Epithelial cell of esophagus (primary cell): ENCODE measurements at regions not wholly inside any gene's neighbourhood (a gene's known extent, or its start where the extent isn't known, plus 50 kb on each side); places are given as distances from the start of the nearest gene placed in this dataset.

ENCODE experiments used
- DNase-seq: peaks from one replicate; pipeline ENCODE4 v3.0.0; 2010; ENCODE audit warnings: low read depth
- H3K4me3 ChIP-seq: 2 replicates; pipeline ENCODE4 v1.5.1; 2011; ENCODE audit warnings: mild to moderate bottlenecking, low read length, control low read depth
- TF ChIP-seq, protein P1 (sequence below): IDR thresholded peaks from 2 replicates; pipeline ENCODE4 v1.5.1; 2011; ENCODE audit warnings: low read depth, mild to moderate bottlenecking, low read length, control low read depth, inconsistent platforms; ENCODE audit not compliant: insufficient read depth; ENCODE audit errors: missing control alignments

- H3K4me3 ChIP-seq = no peak overlapping the region
- DNase-seq = peak; percentile 92
- TF ChIP-seq, protein P1, sequence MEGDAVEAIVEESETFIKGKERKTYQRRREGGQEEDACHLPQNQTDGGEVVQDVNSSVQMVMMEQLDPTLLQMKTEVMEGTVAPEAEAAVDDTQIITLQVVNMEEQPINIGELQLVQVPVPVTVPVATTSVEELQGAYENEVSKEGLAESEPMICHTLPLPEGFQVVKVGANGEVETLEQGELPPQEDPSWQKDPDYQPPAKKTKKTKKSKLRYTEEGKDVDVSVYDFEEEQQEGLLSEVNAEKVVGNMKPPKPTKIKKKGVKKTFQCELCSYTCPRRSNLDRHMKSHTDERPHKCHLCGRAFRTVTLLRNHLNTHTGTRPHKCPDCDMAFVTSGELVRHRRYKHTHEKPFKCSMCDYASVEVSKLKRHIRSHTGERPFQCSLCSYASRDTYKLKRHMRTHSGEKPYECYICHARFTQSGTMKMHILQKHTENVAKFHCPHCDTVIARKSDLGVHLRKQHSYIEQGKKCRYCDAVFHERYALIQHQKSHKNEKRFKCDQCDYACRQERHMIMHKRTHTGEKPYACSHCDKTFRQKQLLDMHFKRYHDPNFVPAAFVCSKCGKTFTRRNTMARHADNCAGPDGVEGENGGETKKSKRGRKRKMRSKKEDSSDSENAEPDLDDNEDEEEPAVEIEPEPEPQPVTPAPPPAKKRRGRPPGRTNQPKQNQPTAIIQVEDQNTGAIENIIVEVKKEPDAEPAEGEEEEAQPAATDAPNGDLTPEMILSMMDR = peak; percentile 9
These were observed 61.0 kb upstream of the TAF1B start for GRCh38 chr2:9782197-9782719.

DNA sequence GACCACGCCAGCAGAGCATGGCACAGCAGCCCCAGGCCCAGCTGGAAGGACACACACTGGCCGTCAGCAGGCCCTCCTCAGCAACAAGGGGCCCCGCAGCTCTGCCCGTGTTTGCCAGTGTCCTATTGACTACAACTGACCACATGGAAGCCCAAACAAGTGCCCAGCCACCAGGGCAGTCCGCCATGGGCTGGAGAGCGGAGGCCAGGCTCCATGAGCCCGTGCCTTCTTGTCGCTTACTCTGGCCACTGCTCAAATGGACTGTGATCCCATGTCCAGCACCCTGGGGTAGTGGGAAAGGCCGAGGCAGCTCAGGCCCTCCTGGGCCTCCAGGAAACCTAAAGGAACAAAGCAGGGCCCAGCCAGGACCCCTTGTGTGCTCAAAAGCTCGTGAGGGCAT is 53.9 kb upstream of the TAF1B start:
- no peak for DNase-seq
- TF ChIP-seq, protein P1 = no peak
- no peak overlapping the region for H3K4me3 ChIP-seq

- no peak for DNase-seq
- TF ChIP-seq, protein P1 = no peak
- H3K4me3 ChIP-seq = no peak overlapping the region
These were observed 52.5 kb upstream of the TAF1B start for GRCh38 chr2:9790702-9791225.

- H3K4me3 ChIP-seq = no peak overlapping the region
- no peak for DNase-seq
- TF ChIP-seq, protein P1 = no peak
These were observed 51.6 kb upstream of the TAF1B start for GRCh38 chr2:9791711-9792110.

DNA sequence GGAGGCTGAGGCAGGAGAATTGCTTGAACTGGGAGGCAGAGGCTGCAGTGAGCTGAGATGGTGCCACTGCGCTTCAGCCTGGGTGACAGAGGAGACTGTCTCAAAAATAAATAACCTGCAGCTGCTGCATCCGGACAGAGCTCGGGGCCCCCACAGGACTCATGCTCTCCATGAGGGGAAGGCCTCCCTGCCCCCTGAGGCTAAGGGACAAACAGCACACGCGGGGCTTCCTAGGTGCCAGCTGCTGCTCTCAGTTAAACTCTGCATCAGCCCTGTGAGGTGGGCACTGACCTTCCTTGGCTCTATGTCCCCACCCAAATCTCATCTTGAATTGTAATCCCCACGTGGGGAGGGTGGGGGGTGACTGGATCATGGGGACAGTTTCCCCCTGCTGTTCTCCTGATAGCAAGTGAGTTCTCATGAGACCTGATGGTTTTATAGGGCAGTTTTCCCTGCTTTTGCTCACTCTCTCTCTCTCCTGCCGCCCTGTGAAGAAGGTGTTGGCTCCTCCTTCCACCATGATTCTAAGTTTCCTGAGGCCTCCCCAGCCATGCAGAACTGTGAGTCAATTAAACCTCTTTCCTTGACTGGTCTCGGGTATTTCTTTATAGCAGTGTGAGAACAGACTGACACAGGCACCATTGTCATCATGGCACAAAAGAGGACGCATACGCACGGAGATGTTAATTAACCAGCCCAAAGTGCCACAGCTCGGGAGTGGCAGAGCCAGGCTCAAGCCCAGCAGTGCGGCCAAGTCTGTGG is 49.9 kb upstream of the TAF1B start:
- TF ChIP-seq, protein P1 = no peak
- H3K4me3 ChIP-seq = no peak overlapping the region
- no peak for DNase-seq
